ENCODE measurements at regions not wholly inside any gene's neighbourhood (a gene's known extent, or its start where the extent isn't known, plus 50 kb on each side); places are given as distances from the start of the nearest gene placed in this dataset.
"Not testable (repeated sequence)": the region's sequence is repeated elsewhere in the genome, so short reads cannot be mapped to it uniquely, and the experiment has no call there.

DNA sequence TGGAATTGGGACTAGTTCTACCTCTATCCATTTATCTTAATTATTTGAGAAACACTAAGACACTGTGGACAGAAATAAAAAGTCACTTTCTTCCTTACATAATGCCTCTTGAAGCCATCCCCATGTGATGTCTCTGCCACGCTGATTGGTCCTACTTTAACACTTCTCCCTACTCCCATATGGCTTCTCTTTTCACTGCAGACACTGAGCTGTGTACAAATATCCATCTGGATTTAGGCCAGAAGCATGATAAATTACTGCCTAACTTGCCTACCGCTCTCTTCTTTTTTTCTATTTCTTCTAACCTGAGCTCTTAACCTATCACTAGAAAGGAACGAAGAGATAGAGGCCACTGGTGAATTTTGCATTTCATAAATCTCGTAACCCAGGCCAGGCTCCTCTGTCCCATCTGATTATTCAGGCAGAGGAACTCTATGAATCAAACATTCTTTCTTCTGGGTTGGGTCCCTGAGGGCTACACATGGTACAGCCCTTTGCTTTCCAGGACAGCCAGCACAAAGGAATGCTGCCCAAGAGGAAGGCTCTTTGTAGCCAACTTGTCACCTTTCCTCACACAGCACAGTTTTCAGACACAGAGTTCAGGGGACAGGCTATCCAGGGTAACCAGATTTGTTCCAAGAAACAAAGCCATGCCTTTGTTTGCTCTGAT, 878.5 kb upstream of the LRRC4C start:
- DNase-seq: no peak

DNA sequence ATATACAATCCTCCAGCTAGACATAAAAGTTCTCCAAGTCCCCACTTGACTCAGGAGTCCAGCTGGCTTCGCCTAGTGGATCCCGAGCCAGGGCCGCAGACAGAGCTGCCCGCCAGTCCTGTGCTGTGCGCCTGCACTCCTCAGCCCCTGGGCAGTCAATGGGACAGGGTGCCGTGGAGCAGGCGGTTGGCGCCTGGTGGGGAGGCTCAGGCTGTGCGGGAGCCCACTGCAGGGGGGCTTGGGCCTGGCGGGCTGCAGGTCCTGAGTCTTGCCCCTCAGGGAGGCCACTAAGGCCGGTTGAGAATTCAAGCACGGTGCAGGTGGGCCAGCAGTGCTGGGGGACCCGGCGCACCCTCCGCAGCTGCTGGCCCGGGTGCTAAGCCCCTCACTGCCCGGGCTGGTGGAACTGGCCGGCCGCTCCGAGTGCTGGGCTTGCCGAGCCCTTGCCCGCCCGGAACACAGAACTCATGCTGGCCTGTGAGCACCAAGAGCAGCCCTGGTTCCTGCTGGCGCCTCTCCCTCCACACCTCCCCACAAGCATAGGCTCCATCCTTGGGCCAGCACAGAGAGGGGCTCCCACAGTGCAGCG, 884.8 kb upstream of the LRRC4C start:
- no peak for DNase-seq

DNA sequence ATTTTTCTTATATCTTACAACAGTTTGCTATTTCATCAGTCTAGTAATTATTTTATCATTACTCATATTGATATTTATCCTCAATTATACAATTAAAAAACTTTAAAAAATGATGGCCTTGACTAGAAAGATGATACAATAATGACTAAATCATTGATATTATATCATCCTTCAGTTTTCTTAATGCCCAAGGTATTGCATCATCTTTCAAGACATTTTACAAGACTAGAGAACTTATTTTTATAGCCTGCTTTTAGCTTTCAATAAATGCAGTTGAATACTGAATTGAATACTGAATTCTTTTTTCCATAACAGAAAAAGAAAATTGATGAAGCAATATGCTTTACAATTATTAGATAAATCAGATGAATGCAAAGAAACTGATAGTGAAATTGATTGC, 886.5 kb upstream of the LRRC4C start:
- DNase-seq: no peak

DNA sequence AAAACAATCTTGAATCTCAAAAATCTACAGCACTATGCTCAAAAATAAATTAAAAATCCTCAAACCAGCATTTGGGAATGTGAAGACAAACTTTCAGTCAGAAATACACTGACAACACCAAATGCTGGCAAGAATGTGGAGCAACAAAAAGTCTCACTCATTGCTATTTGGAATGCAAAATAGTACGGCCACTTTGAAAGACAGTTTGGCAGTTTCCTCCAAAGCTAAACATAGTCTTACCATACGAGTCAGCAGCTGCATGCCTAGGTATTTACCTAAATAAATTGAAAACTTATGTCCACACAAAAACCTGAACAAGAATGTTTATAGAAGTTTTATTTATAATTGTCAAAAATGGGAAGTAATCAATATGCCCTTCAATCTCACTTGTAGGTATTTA, 904.2 kb upstream of the LRRC4C start:
- no peak for DNase-seq

DNA sequence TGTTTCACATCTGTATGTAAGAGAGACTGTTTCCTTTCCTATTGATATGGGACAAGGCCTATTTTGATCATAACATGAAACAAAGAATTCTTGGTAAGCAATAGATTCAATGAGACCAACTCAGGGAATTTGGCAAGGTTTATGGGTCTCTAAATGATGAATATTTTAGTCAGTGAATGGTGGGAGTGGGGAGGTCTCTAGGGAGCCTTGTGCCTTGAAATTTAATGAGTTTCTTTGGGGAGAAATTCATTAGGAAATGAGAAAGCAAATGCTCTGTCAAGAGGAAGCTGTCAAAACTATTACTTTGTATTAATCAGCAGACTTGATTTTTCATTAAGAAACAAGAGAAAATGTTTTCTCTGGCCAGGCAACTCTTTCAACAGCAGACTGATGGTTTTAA, 921.7 kb upstream of the API5 start:
- no peak for DNase-seq

DNA sequence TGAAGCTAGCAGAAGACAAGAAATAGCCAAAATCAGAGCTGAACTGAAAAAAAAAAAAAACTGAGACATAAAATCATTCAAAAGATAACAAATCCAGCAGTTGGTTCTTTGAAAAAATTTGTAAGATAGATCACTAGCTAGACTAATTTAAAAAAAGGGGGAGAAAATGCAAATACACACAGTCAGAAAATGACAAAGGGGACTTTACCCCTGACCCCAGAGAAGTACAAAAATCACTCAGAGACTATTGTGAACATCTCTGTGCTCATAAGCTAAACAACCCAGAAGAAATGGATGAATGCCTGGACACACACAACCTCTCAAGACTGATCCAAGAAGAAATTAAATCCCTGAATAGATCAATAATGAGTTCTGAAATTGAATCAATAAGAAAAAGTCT, 914.3 kb upstream of the API5 start:
- no peak for DNase-seq

DNA sequence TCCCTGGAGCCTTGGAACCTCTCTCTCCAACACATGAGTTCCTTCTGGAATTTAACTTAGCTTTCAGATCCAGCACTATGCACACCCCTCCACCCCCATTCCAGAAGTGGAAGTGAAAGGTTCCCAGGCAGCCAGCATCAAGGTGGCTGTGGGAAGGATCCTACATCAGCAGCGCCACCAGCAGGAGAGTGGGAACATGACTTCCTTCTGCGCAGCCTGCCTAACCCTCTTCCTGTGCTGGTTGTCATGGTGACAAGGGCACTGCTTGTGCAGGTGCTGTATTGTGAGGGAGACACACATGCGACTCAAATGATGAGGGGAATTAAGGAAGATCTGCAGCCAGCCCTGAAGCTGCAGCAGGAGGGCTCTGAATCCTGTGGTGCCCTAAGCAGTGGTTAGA, 904.5 kb upstream of the API5 start:
- DNase-seq: peak; percentile 18

DNA sequence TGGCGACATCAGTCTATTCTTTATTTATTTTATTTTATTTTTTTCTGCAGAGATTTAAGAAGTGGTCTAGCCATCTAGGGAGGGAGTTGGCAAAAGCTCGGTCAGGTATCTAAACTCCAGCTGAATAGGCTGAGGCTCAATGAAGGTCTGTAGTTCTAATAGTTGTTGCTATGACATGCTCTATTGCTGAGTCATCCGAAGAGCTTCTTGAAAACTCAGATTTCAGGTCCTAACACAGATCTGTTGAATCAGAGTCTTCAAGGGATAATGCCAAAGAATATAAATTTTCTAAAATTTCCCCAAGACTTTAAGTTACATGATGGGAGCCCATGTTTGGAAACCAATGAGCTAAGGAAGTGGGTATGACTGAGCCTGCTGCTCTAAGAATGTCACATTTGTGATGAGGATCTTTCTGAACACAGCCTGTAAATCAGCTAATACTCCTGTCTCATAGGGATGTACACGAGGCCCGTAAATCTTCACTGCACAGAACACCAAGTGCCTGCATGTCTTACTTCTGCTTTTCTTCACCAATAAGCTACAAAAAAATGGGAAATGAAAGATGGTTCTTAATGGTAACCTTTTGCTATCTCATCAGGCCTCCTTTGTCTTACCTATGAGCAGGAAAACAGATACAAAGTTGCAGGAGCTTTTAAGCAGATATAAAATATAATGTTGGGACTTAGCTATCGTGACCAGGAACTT, 901.4 kb upstream of the API5 start:
- DNase-seq: no peak

DNA sequence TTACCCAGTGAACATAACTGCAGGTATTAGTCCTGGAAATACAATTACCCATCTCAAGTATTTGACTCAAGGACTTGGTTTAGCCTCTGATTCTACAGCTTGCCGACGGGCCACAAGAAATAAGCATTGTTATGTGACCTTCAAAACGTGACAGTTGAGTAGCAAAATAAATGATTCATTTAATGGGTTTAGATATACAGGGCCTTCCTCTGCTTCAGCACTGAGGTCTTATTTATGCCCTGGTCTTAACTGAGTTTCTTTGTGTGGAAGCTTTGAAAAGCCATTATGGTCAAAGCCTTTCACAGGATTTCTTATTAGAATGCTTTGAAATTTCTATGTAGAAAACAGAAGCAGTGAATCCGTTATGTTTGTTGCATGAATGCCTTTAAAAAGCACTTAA, 899.2 kb upstream of the API5 start:
- no peak for DNase-seq

DNA sequence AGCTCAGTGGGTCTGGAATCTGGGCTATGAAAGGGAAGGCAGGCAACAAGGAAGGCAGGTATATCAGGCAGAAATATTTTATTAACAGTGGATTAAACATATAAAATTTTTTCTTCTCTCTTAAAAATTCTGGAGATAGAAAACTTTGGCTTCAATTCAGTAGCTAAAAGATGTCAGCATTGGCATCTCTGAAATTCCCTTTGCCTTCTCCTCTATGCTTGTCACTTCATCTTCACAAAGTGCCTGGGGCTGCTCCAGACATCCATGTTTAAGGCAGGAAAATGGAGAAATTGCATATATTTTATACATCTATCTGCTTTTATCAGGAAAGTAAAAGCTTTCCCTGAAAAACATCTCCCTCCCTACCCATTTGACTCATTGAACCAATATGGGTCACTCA, 894.1 kb upstream of the API5 start:
- no peak for DNase-seq

DNA sequence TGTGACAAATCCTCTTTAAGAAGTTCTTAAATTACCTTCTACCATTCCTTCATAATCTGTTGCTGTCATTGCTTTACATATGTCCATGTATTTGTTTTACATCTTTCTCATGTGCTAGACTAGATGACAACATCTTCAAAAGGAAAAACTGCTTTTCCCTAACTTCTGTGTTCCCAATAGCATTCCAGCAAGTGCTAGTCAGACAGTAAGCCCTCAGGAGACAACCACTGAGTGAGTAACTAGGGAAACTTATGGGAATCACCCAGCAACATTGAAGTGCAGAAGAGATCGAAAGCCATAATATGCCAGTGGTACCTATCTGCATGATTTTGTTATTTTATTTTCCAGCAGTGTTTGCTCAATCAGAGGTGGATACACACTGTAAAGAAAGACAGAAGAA, 889.7 kb upstream of the API5 start:
- DNase-seq: no peak

DNA sequence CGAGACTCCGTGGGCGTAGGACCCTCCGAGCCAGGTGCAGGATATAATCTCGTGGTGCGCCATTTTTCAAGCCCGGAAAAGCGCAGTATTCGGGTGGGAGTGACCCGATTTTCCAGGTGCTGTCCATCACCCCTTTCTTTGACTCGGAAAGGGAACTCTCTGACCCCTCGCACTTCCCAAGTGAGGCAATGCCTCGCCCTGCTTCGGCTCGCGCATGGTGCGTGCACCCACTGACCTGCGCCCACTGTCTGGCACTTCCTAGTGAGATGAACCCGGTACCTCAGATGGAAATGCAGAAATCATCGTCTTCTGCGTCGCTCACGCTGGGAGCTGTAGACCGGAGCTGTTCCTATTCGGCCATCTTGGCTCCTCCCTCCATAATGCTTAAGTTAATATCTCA, 876.9 kb upstream of the API5 start:
- not testable (repeated sequence) for DNase-seq

DNA sequence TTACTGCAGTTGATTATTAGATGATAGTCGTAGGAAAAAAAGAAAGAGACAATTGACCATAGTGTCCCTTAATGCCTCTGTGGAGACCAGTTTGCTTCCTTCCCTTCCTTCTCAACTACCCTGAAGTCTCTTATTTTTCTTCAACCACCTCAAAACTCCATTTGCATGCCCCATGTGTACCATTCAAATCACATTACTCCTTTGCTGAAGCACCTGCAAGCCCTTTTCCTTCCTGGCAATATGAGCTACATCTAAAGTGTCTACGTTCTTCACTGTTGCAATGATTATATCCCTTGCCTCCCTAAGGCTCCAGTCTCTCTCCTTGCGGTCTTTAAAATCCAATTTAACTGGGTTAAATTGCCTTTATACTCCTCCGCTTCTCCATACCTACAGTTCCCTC, 867.4 kb upstream of the API5 start:
- DNase-seq: no peak

DNA sequence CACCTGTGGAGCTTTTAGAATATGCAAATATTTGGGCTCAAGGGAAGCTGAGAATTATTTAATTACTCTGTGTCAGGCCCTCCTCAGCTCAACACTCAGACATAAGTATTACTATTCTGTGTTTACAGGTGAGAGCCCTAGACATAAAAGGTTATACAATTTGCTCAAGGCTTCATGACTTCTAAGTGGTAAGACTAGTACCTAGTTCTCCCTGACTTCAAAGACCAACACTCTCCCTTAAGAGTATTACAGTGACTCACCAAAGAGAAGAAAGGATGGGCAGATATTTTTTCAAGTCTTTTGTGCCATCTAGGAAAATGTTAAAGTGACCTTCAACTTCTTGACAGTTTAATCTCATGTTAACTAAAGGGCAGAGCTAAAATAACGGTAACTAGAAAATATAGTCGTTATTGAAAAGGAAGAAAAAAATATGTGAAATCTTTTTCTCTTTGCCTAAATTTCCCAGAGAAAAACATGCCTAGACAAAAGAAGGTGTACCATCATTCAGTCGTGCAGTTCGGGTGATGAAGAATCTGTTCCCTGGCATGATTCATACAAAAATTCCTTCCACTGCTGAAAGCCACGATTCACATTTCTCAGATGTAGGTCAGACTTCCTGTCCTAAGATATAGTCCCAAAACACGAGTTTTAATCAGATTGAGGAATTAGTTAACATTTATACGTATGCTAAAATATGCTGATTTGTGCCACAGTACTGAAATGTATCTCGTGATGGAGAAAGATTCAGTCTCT, 849.1 kb upstream of the API5 start:
- DNase-seq: peak; percentile 35

DNA sequence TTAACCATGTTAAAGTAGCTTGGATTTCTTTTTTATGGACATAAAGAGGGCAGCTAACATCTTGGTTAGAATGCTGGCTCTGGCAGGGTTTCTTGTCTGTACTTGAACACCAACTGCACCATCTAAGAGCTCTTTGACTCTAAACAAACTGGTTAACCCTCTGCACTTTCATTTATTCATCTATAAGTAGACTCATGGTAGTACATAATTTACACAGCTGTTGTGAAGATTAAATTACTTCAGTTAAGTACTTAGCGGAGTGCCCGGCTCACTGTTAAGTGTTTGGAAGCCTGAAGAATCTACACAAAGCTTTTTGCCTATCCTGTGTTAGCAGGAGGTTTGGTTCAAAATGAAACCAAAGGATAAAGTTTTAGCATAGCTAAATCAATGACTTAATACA, 846.2 kb upstream of the API5 start:
- peak; percentile 90 for DNase-seq

DNA sequence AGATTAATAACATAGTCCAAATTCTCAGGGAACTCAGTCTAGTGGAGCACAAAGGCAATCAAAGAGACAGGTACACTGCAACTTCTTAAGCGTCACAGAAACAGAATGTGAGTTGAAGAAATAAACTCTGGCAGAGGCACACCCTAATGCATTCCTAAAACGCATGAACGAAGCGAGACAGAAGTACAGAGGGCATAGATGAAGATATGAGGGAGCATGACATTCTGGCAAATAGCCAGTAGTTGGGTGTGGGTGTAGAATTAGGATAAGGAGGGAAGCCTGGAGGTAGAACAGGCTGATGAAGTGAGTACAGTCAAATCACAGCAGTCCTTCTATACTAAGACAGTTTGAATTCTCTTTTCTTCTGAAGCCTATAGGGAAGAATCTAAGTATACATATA, 838.7 kb upstream of the API5 start:
- no peak for DNase-seq

DNA sequence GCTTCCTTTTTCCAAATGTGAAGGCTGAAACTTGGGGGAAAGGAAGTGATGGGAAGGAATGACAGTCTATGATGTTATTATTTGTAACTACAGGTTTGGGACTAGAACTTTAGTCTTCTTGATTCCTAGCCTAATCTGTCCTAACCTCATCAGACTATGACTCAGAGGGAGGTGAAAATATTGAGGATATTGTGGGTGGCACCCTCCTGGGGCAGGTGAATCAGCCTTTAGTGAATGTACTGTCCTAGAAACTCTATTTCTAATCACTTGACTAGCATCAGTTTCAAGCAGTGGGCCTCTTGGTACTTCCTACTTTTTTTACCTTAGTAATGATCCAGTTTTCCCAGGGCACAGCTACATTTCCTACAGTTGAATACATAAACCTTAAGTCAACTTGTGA, 829.0 kb upstream of the API5 start:
- no peak for DNase-seq

DNA sequence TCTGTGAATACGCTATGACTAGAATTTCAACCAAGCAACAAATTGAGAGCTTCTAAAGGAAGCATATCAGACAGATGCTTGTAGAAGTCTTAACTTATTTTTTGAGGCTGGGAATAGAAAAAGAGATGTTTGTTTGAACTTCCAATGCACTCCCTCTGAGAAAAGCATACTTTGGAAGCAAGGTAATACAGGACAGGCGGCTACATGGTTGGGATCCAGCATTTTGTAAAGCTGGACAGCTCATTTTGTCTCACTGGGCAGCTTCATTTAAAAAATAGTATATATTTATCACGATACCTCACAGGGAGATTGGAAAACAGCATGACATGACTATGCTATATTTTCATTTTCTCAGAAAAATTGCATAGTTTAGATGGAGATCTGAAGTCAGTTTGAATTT, 821.3 kb upstream of the API5 start:
- no peak for DNase-seq

DNA sequence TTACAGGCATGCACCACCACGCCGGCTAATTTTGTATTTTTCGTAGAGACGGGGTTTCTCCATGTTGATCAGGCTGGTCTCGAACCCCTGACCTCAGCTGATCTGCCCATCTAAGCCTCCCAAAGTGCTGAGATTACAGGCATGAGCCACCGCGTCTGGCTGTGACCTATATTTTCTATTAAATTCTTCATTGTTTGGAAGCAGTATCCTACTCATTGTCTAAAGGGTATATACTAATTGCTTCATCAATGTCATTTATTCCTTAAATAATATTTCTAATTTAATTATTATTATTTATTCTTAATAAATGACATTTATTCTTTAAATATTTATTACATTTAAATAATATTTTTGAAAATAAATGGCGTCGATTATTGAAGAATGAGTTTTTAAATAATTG, 817.3 kb upstream of the API5 start:
- no peak for DNase-seq

DNA sequence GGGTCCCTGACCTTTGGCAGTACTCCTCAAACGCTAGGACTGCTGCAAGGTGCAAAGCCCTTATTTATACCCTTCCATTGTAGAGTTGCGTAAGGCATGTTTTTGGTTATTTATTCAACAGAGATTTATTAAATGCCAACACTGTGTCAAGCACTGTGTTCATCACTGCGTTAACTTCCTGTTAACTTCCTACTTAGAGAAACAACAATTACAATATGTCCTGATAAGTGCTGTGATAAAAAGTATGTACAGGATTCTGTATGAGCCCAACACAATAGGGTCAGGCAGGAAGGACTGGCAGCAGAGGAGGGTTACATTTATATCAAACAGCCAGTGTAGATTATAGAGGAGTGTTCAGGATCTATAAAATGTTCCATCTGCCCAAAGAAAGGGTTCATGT, 812.8 kb upstream of the API5 start:
- no peak for DNase-seq

DNA sequence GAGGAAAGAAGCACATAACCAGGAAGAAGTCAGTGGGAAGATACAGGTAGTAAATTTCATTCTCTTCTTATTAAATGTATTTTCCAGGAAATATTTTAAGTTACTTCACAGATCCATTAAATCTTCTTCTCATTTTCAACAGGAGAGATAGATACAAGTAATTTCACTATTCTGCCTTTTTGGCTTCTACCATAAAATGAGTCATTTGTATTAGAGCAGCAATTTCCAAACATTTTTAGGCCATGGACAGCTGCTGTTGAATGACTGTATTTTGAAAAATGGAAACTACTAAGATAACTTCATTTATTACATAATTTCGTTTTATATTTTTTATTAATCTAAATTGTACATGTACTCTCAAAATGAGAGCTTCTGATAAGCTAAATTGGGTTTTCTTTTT, 809.6 kb upstream of the API5 start:
- DNase-seq: no peak

DNA sequence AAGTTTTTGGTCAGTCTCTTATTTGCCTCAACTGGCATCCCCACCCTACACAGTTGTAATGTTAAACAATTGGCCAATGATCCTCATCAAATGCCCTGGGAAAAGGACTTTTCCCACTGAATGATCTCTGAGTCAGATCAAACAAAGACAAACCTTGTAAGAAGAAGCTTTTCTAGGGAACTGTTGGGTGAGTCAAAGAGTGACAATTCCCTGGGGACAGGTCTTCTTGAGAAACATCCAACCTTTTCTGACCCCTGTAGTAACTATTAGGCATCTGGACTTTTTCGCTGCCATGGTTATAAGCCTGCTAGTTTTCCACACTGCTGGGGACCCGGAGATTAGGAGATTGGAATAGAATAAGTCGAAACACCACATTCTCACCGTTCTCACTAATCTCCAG, 789.8 kb upstream of the API5 start:
- no peak for DNase-seq

DNA sequence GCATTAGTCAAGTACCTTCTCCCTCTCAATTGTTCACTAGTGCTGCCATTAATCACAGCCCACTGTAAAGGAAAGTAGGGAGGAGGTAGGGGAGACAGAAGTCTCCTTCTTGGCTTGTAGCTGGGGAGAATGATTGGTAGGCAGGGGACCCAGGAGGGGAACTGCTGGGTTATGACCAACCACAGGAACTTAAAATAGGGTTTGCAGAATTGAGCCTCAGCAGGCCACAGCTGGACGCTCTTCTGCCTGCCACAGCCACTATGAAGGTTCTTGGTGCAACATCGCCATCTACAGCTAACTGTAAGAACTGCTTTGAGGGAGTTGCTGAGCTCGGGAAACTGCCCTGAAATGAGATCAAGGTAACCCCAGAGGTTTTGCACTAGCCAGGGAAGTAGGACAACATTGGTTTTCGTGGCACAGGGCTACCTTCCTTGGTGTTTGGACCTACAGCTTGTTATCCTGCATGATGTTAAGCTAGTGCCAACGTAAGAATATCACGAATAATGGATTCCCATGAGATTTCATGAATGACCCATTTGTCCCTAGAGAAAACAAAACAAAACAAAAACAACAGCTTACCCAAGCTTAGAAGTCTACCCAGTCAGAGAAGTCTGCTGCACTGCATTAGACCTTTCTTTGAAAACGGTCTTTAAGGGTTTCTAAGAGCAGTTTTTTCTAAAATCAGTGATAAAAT, 787.1 kb upstream of the API5 start:
- DNase-seq: peak; percentile 82
